NCI-H1417 treated with DMSO at 0.1 percent for 48 hours (cell line): ENCODE measurements at regions not wholly inside any gene's neighbourhood (a gene's known extent, or its start where the extent isn't known, plus 50 kb on each side); places are given as distances from the start of the nearest gene placed in this dataset.
"Not testable (repeated sequence)": the region's sequence is repeated elsewhere in the genome, so short reads cannot be mapped to it uniquely, and the experiment has no call there.

Source experiments
- DNase-seq: peaks from one replicate; lab custom pipeline; 2025; lab: John Stamatoyannopoulos, UW

GRCh38 chr1:241447031-241447644 is 72.4 kb downstream of the FH start:
- DNase-seq = no peak

DNA sequence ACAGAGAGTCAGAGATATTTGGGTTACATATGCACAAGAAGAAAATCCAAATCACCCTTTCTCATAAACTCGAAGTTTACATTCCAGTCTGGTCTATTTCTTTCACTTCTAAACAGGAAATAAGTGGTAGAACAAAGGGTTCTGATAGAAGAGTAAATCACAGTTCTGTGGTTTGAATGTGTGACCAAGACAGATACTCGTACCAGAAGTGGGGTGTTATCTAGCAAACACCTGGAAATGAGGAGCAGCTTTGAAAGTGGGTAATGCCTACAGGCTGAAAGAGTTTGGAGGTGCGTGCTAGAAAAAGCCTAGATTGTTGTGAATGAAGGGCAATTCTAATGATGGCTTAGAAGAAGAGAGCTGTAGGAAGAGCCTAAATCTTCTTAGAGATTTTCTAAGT is 74.7 kb downstream of the FH start:
- DNase-seq = no peak

DNA sequence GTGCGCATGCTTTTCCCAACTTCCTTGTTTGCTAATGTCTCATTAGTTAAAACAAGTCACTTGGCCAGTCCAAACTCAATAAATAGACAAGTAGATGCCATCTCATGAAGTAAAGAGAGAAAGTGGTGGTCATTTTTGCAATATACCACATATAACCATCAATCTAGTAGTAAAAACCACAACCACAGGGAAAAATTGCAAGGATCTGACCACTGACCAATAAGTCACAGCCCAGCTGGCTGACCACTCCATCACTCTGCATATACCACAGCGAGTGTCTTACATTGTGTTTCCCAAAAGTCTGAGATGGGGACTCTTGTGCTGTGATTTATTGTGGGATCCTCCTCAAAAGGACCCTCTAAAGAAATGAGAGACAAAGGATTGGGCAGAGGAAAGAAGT is 76.0 kb downstream of the FH start:
- no peak for DNase-seq

- no peak for DNase-seq
These were observed 76.9 kb downstream of the FH start for GRCh38 chr1:241442686-241443085.

GRCh38 chr1:241440904-241441303 is 78.7 kb downstream of the FH start:
- DNase-seq = no peak

DNA sequence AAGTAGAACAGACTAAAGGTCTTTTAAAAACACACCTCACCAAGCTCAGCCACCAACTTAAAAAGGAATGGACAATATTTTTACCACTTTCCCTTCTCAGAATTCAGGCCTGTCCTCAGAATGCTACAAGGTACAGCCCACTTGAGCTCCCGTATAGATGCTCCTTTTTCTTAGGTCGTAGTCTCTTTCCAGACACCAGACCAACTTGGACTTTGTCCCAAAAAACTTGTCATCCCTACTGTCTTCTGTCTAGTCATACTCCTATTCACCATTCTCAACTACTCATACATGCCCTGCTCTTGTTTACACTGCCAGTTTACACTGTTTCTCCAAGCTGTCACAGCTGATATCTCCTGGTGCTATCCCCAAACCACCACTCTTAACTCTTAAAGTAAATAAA is 80.9 kb downstream of the FH start:
- DNase-seq = not testable (repeated sequence)

- DNase-seq = no peak
These were observed 75.2 kb upstream of the RGS7 start for GRCh38 chr1:241432241-241432640.

DNA sequence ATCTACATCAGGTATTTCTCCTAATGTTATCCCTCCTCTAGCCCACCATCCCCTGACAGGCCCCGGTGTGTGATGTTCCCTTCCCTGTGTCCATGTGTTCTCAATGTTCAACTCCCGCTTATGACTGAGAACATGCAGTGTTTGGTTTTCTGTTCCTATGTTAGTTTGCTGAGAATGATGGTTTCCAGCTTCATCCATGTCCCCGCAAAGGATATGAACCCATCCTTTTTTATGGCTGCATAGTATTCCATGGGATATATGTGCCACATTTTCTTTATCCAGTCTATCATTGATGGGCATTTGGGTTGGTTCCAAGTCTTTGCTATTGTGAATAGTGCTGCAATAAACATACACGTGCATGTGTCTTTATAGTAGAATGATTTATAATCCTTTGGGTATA is 68.1 kb upstream of the RGS7 start:
- DNase-seq = not testable (repeated sequence)

GRCh38 chr1:241424480-241424971 is 67.5 kb upstream of the RGS7 start:
- DNase-seq = no peak

GRCh38 chr1:241423541-241424479 is 66.8 kb upstream of the RGS7 start:
- peak; percentile 29 for DNase-seq

GRCh38 chr1:241422470-241422869 is 65.5 kb upstream of the RGS7 start:
- no peak for DNase-seq

- DNase-seq = no peak
These were observed 63.0 kb upstream of the RGS7 start for GRCh38 chr1:241419986-241420385.

- no peak for DNase-seq
These were observed 60.3 kb upstream of the RGS7 start for GRCh38 chr1:241417258-241417657.

GRCh38 chr1:241413974-241414373 is 57.0 kb upstream of the RGS7 start:
- DNase-seq = no peak

DNA sequence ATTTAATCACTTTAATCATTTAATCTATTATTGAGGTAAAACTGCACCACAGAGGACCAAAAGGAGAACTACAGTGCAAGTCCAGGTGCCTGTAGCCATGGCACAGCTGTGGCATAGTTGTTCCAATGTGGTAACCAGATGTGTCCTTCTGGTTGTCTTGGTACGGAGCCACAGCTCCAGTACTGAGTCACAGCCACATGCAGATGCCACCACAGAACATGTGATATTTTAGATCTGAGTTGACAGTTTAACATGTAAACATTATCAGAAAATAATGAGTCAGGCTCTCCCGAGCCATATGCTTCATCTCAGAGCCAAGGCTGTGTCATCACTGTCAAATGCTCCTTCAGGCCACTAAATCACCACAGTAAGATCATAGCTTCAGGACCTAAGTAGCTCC is 56.4 kb upstream of the RGS7 start:
- DNase-seq = no peak

- no peak for DNase-seq
These were observed 55.6 kb upstream of the RGS7 start for GRCh38 chr1:241412646-241413045.

- no peak for DNase-seq
These were observed 54.9 kb upstream of the RGS7 start for GRCh38 chr1:241411776-241412338.

- DNase-seq = no peak
These were observed 54.2 kb upstream of the RGS7 start for GRCh38 chr1:241411056-241411775.

DNA sequence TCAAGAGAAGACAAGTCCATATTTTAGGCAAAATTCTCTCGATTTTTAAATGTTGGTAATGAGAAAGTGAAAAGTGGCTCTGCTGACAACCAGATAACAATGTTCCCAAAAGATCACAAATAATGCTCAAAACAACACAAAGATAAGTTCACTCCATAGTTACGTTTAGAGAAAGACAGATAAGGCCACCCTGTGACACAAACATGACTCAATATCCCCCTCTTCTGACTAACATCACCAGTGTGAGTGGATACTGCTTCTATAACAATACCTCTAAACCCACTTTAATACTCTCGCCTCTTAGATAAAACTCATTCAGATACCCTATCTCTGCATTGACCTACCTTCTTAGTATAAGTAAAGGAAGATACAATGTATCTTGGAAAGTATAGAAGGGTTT is 51.2 kb upstream of the RGS7 start:
- no peak for DNase-seq
